ENCODE measurements at regions not wholly inside any gene's neighbourhood (a gene's known extent, or its start where the extent isn't known, plus 50 kb on each side); places are given as distances from the start of the nearest gene placed in this dataset.
"Not testable (repeated sequence)": the region's sequence is repeated elsewhere in the genome, so short reads cannot be mapped to it uniquely, and the experiment has no call there.

- DNase-seq: no peak
Observed at GRCh38 chr5:179410291-179411160, 65.3 kb upstream of the ADAMTS2 start.

GRCh38 chr5:179409806-179410205, 64.5 kb upstream of the ADAMTS2 start:
- no peak for DNase-seq

- peak; percentile 28 for DNase-seq
Observed at GRCh38 chr5:179408611-179409010, 63.4 kb upstream of the ADAMTS2 start.

- DNase-seq: no peak
Observed at GRCh38 chr5:179407191-179408175, 62.2 kb upstream of the ADAMTS2 start.

GRCh38 chr5:179406031-179406961, 61.0 kb upstream of the ADAMTS2 start:
- DNase-seq: no peak

GRCh38 chr5:179405426-179406030, 60.3 kb upstream of the ADAMTS2 start:
- no peak for DNase-seq

- no peak for DNase-seq
Observed at GRCh38 chr5:179405054-179405416, 59.8 kb upstream of the ADAMTS2 start.

- no peak for DNase-seq
Observed at GRCh38 chr5:179404321-179405053, 59.2 kb upstream of the ADAMTS2 start.

- DNase-seq: no peak
Observed at GRCh38 chr5:179403426-179404147, 58.3 kb upstream of the ADAMTS2 start.

GRCh38 chr5:179400435-179400834, 55.2 kb upstream of the ADAMTS2 start:
- not testable (repeated sequence) for DNase-seq

GRCh38 chr5:179400020-179400419, 54.8 kb upstream of the ADAMTS2 start:
- no peak for DNase-seq

GRCh38 chr5:179399327-179399726, 54.1 kb upstream of the ADAMTS2 start:
- DNase-seq: not testable (repeated sequence)

- DNase-seq: no peak
Observed at GRCh38 chr5:179397516-179397915, 52.3 kb upstream of the ADAMTS2 start.

Measured in renal pelvis (tissue), 1 donor.